ENCODE measurements at regions not wholly inside any gene's neighbourhood (a gene's known extent, or its start where the extent isn't known, plus 50 kb on each side); places are given as distances from the start of the nearest gene placed in this dataset.

DNA sequence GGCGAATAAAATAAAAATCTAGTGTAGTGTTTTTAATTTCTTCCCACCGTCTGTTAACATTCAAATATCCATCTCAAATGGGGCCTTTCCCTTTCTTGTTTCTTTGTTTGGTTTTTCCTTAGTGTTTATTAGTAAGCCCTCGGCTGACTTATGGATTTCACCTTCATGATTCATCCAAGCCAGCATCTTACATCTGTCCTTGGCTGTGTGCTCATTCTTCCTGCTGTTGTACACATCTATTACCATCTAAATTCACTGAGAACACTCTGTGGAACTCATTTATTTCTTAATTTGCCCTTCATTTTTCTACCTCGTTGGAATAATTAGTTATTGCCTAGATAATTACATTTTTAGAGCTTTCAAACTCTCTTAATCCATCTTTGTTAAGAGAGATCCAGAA is 84.9 kb downstream of the SPCS3 start:
- H3K27me3 ChIP-seq (ENCODE audit: control insufficient read depth, insufficient read depth, low read length) = no peaks in the 10 kb centered on the region
- no peaks in the 10 kb centered on the region for H3K36me3 ChIP-seq (ENCODE audit: control insufficient read depth, insufficient read depth, low read length)
- no peak for DNase-seq (ENCODE audit: low read depth)
- TF ChIP-seq, protein P1, sequence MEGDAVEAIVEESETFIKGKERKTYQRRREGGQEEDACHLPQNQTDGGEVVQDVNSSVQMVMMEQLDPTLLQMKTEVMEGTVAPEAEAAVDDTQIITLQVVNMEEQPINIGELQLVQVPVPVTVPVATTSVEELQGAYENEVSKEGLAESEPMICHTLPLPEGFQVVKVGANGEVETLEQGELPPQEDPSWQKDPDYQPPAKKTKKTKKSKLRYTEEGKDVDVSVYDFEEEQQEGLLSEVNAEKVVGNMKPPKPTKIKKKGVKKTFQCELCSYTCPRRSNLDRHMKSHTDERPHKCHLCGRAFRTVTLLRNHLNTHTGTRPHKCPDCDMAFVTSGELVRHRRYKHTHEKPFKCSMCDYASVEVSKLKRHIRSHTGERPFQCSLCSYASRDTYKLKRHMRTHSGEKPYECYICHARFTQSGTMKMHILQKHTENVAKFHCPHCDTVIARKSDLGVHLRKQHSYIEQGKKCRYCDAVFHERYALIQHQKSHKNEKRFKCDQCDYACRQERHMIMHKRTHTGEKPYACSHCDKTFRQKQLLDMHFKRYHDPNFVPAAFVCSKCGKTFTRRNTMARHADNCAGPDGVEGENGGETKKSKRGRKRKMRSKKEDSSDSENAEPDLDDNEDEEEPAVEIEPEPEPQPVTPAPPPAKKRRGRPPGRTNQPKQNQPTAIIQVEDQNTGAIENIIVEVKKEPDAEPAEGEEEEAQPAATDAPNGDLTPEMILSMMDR (IDR thresholded peaks at IDR 0.05; ENCODE audit: insufficient read depth, low read length, poor library complexity, severe bottlenecking) = no peak
- no peak overlapping the region for H3K4me3 ChIP-seq (ENCODE audit: low read depth, low read length)

DNA sequence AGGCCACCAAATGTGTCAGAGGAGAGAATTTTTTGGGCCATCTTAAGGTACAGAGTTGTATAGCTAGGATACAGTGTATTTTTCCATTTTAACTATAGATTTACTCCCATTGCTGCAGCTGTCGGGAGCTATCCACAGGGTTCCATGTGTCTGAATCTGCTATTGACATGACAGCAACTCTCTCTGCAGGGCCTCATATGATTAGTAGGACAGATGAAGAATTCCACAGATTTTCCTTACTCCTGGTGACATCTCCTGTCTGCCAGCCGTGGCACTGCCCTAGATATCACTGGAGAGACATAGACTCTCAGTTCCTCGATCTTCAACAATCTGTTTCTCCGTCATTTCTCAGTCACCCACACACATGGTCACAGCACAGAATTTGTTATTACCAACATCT is 86.5 kb downstream of the SPCS3 start:
- Histone ChIP-seq H3K36me3 (ENCODE audit: control insufficient read depth, insufficient read depth, low read length) (no peaks in the 10 kb centered on the region), H3K4me3 (ENCODE audit: low read depth, low read length) (no peak overlapping the region), H3K27me3 (ENCODE audit: control insufficient read depth, insufficient read depth, low read length) (no peaks in the 10 kb centered on the region)
- TF ChIP-seq, protein P1 (IDR thresholded peaks at IDR 0.05; ENCODE audit: insufficient read depth, low read length, poor library complexity, severe bottlenecking) = no peak
- DNase-seq (ENCODE audit: low read depth) = no peak

DNA sequence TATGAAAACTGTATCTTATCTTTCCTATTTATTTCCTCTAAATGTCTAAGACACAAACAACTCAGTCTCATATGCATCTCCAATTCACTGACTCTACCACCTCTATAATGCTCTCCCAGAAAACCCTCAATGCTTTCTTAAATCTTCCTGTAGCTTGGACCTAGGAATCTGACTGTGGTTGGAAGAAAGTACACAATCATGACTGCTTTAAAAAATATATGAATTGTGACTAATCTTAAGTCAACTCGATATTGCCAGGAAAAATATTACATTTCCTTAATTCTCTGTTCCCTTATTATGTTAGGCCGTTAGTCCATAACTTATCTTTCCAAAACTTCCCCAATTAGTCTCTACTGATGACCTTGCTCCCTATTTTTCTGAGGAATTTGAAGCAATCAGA is 87.0 kb downstream of the SPCS3 start:
- Histone ChIP-seq H3K36me3 (ENCODE audit: control insufficient read depth, insufficient read depth, low read length) (no peaks in the 10 kb centered on the region), H3K4me3 (ENCODE audit: low read depth, low read length) (no peak overlapping the region), H3K27me3 (ENCODE audit: control insufficient read depth, insufficient read depth, low read length) (no peaks in the 10 kb centered on the region)
- no peak for DNase-seq (ENCODE audit: low read depth)
- TF ChIP-seq, protein P1 (IDR thresholded peaks at IDR 0.05; ENCODE audit: insufficient read depth, low read length, poor library complexity, severe bottlenecking) = no peak

DNA sequence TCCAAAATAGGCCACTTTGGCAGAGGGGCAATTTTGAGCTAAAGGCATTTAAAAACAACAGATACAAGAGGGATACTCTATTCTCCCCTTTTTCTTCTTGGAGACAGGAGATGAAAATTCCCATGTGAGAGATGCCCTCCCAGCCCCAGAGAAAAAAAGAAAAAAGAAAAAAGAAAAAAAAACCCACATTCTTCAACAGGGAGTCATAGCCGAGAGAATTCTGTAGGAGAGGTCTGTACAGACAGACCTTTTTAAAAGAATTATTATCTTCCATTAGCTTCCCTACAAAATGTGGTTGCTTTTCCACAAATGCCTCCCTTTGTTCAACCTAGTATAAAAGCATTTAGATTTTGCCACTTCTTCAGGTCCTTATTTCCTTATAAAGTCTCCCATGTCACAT is 89.9 kb downstream of the SPCS3 start:
- no peak overlapping the region for H3K4me3 ChIP-seq (ENCODE audit: low read depth, low read length)
- no peaks in the 10 kb centered on the region for H3K27me3 ChIP-seq (ENCODE audit: control insufficient read depth, insufficient read depth, low read length)
- TF ChIP-seq, protein P1 (IDR thresholded peaks at IDR 0.05; ENCODE audit: insufficient read depth, low read length, poor library complexity, severe bottlenecking) = no peak
- DNase-seq (ENCODE audit: low read depth) = no peak
- no peaks in the 10 kb centered on the region for H3K36me3 ChIP-seq (ENCODE audit: control insufficient read depth, insufficient read depth, low read length)

DNA sequence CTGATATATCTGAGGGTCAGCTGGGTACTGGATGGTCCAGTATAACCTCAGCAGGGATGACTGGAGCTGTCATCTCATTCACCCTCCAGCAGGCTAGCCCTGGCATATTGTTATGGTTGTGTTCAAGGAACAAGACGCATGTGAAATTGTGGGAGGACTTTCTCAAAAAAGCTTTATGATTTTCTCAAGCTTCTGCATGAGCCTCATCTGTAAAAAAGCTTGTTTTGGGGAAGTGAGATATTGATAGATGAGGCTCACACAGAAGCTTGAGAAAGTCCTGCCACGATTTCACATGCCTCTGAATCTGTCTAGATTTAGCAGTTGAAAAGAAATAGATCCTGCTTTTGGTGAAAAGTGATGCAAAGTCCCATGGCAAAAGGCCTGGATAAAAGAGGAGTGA is 93.4 kb downstream of the SPCS3 start:
- Histone ChIP-seq H3K36me3 (ENCODE audit: control insufficient read depth, insufficient read depth, low read length) (no peaks in the 10 kb centered on the region), H3K4me3 (ENCODE audit: low read depth, low read length) (no peak overlapping the region), H3K27me3 (ENCODE audit: control insufficient read depth, insufficient read depth, low read length) (no peaks in the 10 kb centered on the region)
- no peak for DNase-seq (ENCODE audit: low read depth)
- TF ChIP-seq, protein P1 (IDR thresholded peaks at IDR 0.05; ENCODE audit: insufficient read depth, low read length, poor library complexity, severe bottlenecking) = no peak

DNA sequence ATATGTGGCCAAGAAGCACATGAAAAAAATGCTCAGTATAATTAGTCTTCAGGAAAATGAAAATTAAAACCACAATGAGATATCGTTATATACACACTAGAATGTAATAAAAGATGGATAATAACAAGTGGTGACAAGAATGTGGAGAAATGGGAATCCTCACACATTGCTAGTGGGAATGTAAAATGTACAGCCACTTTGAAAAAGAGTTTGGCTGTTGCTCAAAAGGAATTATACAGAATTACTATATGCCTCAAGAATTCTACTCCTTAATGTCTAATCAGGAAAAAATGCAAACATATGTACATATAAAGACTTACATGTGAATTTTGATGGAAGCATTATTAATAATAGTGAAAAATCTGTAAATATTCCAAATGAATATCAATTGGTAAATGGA is 102.2 kb downstream of the SPCS3 start:
- Histone ChIP-seq H3K27me3 (ENCODE audit: control insufficient read depth, insufficient read depth, low read length) (no peaks in the 10 kb centered on the region), H3K4me3 (ENCODE audit: low read depth, low read length) (no peak overlapping the region), H3K36me3 (ENCODE audit: control insufficient read depth, insufficient read depth, low read length) (no peaks in the 10 kb centered on the region)
- TF ChIP-seq, protein P1 (IDR thresholded peaks at IDR 0.05; ENCODE audit: insufficient read depth, low read length, poor library complexity, severe bottlenecking) = no peak
- no peak for DNase-seq (ENCODE audit: low read depth)

Measured in kidney epithelial cell (primary cell).